Upper lobe of left lung (tissue), 6 donors: ENCODE measurements at regions not wholly inside any gene's neighbourhood (a gene's known extent, or its start where the extent isn't known, plus 50 kb on each side); places are given as distances from the start of the nearest gene placed in this dataset.
"Not testable (repeated sequence)": the region's sequence is repeated elsewhere in the genome, so short reads cannot be mapped to it uniquely, and the experiment has no call there.

ENCODE experiments used
- ATAC-seq, 2 donors: fragments of 200-7000 bp; cut with Tn5 transposase; one replicate each; pipeline ENCODE4 v1.9.1; 2022; ENCODE audit warnings: mild to moderate bottlenecking in 2 of 2, moderate library complexity in 2 of 2; ENCODE audit not compliant: low FRiP score in 2 of 2
- DNase-seq, 2 donors: peaks; one replicate each; pipeline ENCODE4 v3.0.0-alpha.2; 2019 to 2020
- H3K27ac ChIP-seq, 4 donors: fragments of 200-600 bp; sonication (generic); one replicate each; pipeline ENCODE4 v1.5.1; 2016 to 2019
- H3K27me3 ChIP-seq, 4 donors: fragments of 200-600 bp; sonication (generic); one replicate each; pipeline ENCODE4 v1.5.1; 2017 to 2019
- H3K36me3 ChIP-seq, 4 donors: fragments of 200-600 bp; sonication (generic); one replicate each; pipeline ENCODE4 v1.5.1; 2016 to 2019
- H3K4me1 ChIP-seq, 4 donors: fragments of 200-600 bp; sonication (generic); one replicate each; pipeline ENCODE4 v1.5.1; 2018 to 2019
- H3K4me3 ChIP-seq, 4 donors: fragments of 200-600 bp; sonication (generic); one replicate each; pipeline ENCODE4 v1.5.1; 2017 to 2019; ENCODE audit warnings: mild to moderate bottlenecking in 2 of 4, moderate library complexity in 1 of 4
- H3K9me3 ChIP-seq, 4 donors: fragments of 200-600 bp; sonication (generic); one replicate each; pipeline ENCODE4 v1.5.1; 2018 to 2019
- CTCF ChIP-seq, 6 experiments: fragments of 450-650 bp in 4 of 6; fragments of 200-600 bp in 2 of 6; sonication (generic) in 2 of 6; IDR thresholded peaks; one replicate each; pipeline ENCODE4 v1.5.1; 2016 to 2019; ENCODE audit warnings: antibody characterized with exemption in 6 of 6
- EP300 ChIP-seq, 4 donors: sonication (generic); formaldehyde crosslinking; IDR thresholded peaks; one replicate each; pipeline ENCODE4 v1.5.1; 2017; ENCODE audit warnings: antibody characterized with exemption in 4 of 4, control low read depth in 2 of 4
- POLR2A ChIP-seq, 4 donors: fragments of 450-650 bp; IDR thresholded peaks; one replicate each; pipeline ENCODE4 v1.5.1; 2016 to 2017; ENCODE audit warnings: antibody characterized with exemption in 4 of 4, mild to moderate bottlenecking in 2 of 4
- POLR2AphosphoS5 ChIP-seq, 2 donors: sonication (generic); formaldehyde crosslinking; IDR thresholded peaks; one replicate each; pipeline ENCODE4 v1.5.1; 2017; ENCODE audit warnings: antibody characterized with exemption in 2 of 2
- WGBS, 2 donors: methylation state at CpG; one replicate each; pipeline ENCODE4 v1.1.5; 2017 to 2018; 5-methylcytosine and 5-hydroxymethylcytosine counted together
- donor health status: DM: no; HTN: no; CAD: no; lungs with moderate emphysema.
- donor health status: DM: no; HTN: yes; CAD: no; lungs with severe emphysema.

- not testable (repeated sequence) for DNase-seq, ATAC-seq, H3K4me3 ChIP-seq, H3K27ac ChIP-seq, H3K36me3 ChIP-seq, H3K9me3 ChIP-seq, H3K4me1 ChIP-seq, H3K27me3 ChIP-seq
These were observed 54.0 kb upstream of the GPR89A start for GRCh38 chr1:145553795-145554194.

- Histone ChIP-seq H3K4me1 (no peaks in the 10 kb centered on the region), H3K36me3 (no peaks in the 10 kb centered on the region), H3K27me3 (no peaks in the 10 kb centered on the region), H3K4me3 (no peak overlapping the region), H3K9me3 (no peaks in the 10 kb centered on the region), H3K27ac (no peak overlapping the region)
- TF ChIP-seq POLR2AphosphoS5 (IDR thresholded peaks at IDR 0.05) (no peak), EP300 (IDR thresholded peaks at IDR 0.05) (no peak), POLR2A (IDR thresholded peaks at IDR 0.05) (no peak), CTCF (IDR thresholded peaks at IDR 0.05) (no peak)
- DNase-seq: no peak
- WGBS, 2 donors: 85 to 89% methylated on average over 2 of the region's 2 CpGs
- no peak for ATAC-seq
These were observed 62.7 kb upstream of the GPR89A start for GRCh38 chr1:145545055-145545454.

GRCh38 chr1:145541685-145542084 lies 66.1 kb upstream of the GPR89A start:
- not testable (repeated sequence) for H3K27ac ChIP-seq, H3K4me1 ChIP-seq, H3K4me3 ChIP-seq, H3K27me3 ChIP-seq, DNase-seq, ATAC-seq, H3K9me3 ChIP-seq, H3K36me3 ChIP-seq
- 67 to 82% methylated on average over 3 to 4 of the region's 6 CpGs for WGBS, 2 donors

- not testable (repeated sequence) for H3K4me3 ChIP-seq, H3K9me3 ChIP-seq, H3K27ac ChIP-seq, DNase-seq, H3K27me3 ChIP-seq, ATAC-seq, H3K36me3 ChIP-seq, H3K4me1 ChIP-seq
- 68 to 70% methylated on average over 6 to 9 of the region's 9 CpGs for WGBS, 2 donors
These were observed 66.5 kb upstream of the GPR89A start for GRCh38 chr1:145541246-145541645.

GRCh38 chr1:145538118-145538882 lies 69.5 kb upstream of the GPR89A start:
- not testable (repeated sequence) for H3K27me3 ChIP-seq, H3K4me3 ChIP-seq, H3K27ac ChIP-seq, H3K9me3 ChIP-seq, H3K4me1 ChIP-seq, DNase-seq, H3K36me3 ChIP-seq
- WGBS, 2 donors: 60 to 69% methylated on average over 3 of the region's 3 CpGs
- peak in 1 of 2 donors; percentile 69 for ATAC-seq

GRCh38 chr1:145537003-145537402 lies 70.8 kb upstream of the GPR89A start:
- not testable (repeated sequence) for H3K27me3 ChIP-seq, H3K9me3 ChIP-seq, DNase-seq, H3K4me1 ChIP-seq, H3K4me3 ChIP-seq, H3K27ac ChIP-seq, H3K36me3 ChIP-seq
- ATAC-seq: peak in 1 of 2 donors; percentile 64
- 67 to 70% methylated on average over 2 of the region's 2 CpGs for WGBS, 2 donors

GRCh38 chr1:145535461-145535860 lies 72.3 kb upstream of the GPR89A start:
- not testable (repeated sequence) for DNase-seq, H3K9me3 ChIP-seq, H3K4me1 ChIP-seq, H3K27ac ChIP-seq, H3K4me3 ChIP-seq, H3K27me3 ChIP-seq, H3K36me3 ChIP-seq, ATAC-seq
- 13 to 36% methylated on average over 2 of the region's 2 CpGs for WGBS, 2 donors

- DNase-seq, H3K27ac ChIP-seq, H3K9me3 ChIP-seq, H3K4me3 ChIP-seq, H3K4me1 ChIP-seq, H3K36me3 ChIP-seq, H3K27me3 ChIP-seq, ATAC-seq: not testable (repeated sequence)
- 42 to 73% methylated on average over 1 of the region's 1 CpG for WGBS, 2 donors
These were observed 79.7 kb upstream of the GPR89A start for GRCh38 chr1:145528068-145528564.

- not testable (repeated sequence) for H3K27me3 ChIP-seq, H3K9me3 ChIP-seq, H3K4me1 ChIP-seq, H3K4me3 ChIP-seq, ATAC-seq, DNase-seq, H3K27ac ChIP-seq, H3K36me3 ChIP-seq
- WGBS, 2 donors: 70 to 73% methylated on average over 2 to 3 of the region's 3 CpGs
These were observed 87.6 kb upstream of the GPR89A start for GRCh38 chr1:145520159-145520558.

- ATAC-seq, H3K36me3 ChIP-seq, DNase-seq, H3K4me1 ChIP-seq, H3K27ac ChIP-seq, H3K4me3 ChIP-seq, H3K27me3 ChIP-seq, H3K9me3 ChIP-seq: not testable (repeated sequence)
- WGBS, 2 donors: 71 to 74% methylated on average over 3 of the region's 3 CpGs
These were observed 88.5 kb upstream of the GPR89A start for GRCh38 chr1:145519302-145519701.

GRCh38 chr1:145513017-145513416 lies 87.6 kb upstream of the NBPF20 start:
- not testable (repeated sequence) for ATAC-seq, H3K4me3 ChIP-seq, H3K27ac ChIP-seq, H3K36me3 ChIP-seq, H3K4me1 ChIP-seq, H3K9me3 ChIP-seq, H3K27me3 ChIP-seq, DNase-seq
- 0% methylated on average over 1 of the region's 2 CpGs; no CpG with 5 or more reads in 1 of the 2 donors for WGBS, 2 donors

- peak; percentile 86 to 93 for ATAC-seq
- not testable (repeated sequence) for H3K9me3 ChIP-seq, H3K4me3 ChIP-seq, H3K27ac ChIP-seq, H3K27me3 ChIP-seq, H3K4me1 ChIP-seq, H3K36me3 ChIP-seq, DNase-seq
- WGBS, 2 donors: no CpG with 5 or more reads among the region's 1 CpG
These were observed 82.7 kb upstream of the NBPF20 start for GRCh38 chr1:145508053-145508452.
